Liver (tissue), 8 donors: ENCODE measurements at regions not wholly inside any gene's neighbourhood (a gene's known extent, or its start where the extent isn't known, plus 50 kb on each side); places are given as distances from the start of the nearest gene placed in this dataset.

Experiments
- DNase-seq: peaks from one replicate; pipeline ENCODE4 v3.0.0-alpha.2; 2017; ENCODE audit warnings: low spot score
- H3K27ac ChIP-seq, 2 donors: one replicate each; pipeline ENCODE4 v1.7.0; 2013; ENCODE audit warnings: inconsistent platforms in 2 of 2, low read length in 2 of 2, control low read depth in 1 of 2, low read depth in 1 of 2, mild to moderate bottlenecking in 1 of 2
- H3K27me3 ChIP-seq, 4 donors: one replicate each; pipeline versions ENCODE4 v1.6.1 to v1.7.0; 2013; ENCODE audit warnings: low read length in 3 of 4, inconsistent platforms in 1 of 4, mild to moderate bottlenecking in 1 of 4, moderate library complexity in 1 of 4; ENCODE audit not compliant: control insufficient read depth in 4 of 4, insufficient read depth in 4 of 4
- H3K36me3 ChIP-seq, 4 donors: one replicate each; pipeline versions ENCODE4 v1.6.1 to v1.7.0; 2013; ENCODE audit warnings: low read length in 3 of 4, mild to moderate bottlenecking in 3 of 4, low read depth in 1 of 4, moderate library complexity in 1 of 4; ENCODE audit not compliant: control insufficient read depth in 4 of 4, insufficient read depth in 3 of 4
- H3K4me1 ChIP-seq, 4 donors: one replicate each; pipeline versions ENCODE4 v1.6.1 to v1.7.0; 2013; ENCODE audit warnings: low read length in 3 of 4, mild to moderate bottlenecking in 3 of 4, moderate library complexity in 1 of 4; ENCODE audit not compliant: control insufficient read depth in 4 of 4, insufficient read depth in 4 of 4
- H3K4me3 ChIP-seq, 3 donors: one replicate each; pipeline versions ENCODE4 v1.6.1 to v1.7.0; 2013; ENCODE audit warnings: low read length in 3 of 3, control low read depth in 1 of 3, low read depth in 1 of 3, mild to moderate bottlenecking in 1 of 3
- H3K9ac ChIP-seq, 2 donors: one replicate each; pipeline ENCODE4 v1.7.0; 2013; ENCODE audit warnings: low read length in 2 of 2, mild to moderate bottlenecking in 2 of 2, moderate library complexity in 2 of 2, control low read depth in 1 of 2, low read depth in 1 of 2
- H3K9me3 ChIP-seq, 4 donors: one replicate each; pipeline versions ENCODE4 v1.6.1 to v1.7.0; 2013; ENCODE audit warnings: low read length in 3 of 4; ENCODE audit not compliant: control insufficient read depth in 4 of 4
- ATF3 ChIP-seq: IDR thresholded peaks from 2 replicates; pipeline ENCODE4 v1.6.1; 2016; ENCODE audit warnings: antibody characterized with exemption
- EGR1 ChIP-seq, 2 donors: IDR thresholded peaks; 2 replicates each; pipeline ENCODE4 v1.6.1; 2016 to 2018; ENCODE audit warnings: antibody characterized with exemption in 2 of 2, low read depth in 2 of 2
- FOXA1 ChIP-seq: IDR thresholded peaks from 2 replicates; pipeline ENCODE4 v1.6.1; 2016; ENCODE audit warnings: antibody characterized with exemption
- FOXA2 ChIP-seq: IDR thresholded peaks from 2 replicates; pipeline ENCODE4 v1.6.1; 2016; ENCODE audit warnings: antibody characterized with exemption
- GABPA ChIP-seq, 2 donors: IDR thresholded peaks in 1 of 2; conservative IDR thresholded peaks in 1 of 2; 2 replicates each; pipeline ENCODE4 v1.6.1; 2016; ENCODE audit warnings: antibody characterized with exemption in 2 of 2, mild to moderate bottlenecking in 1 of 2, moderate library complexity in 1 of 2
- HNF4A ChIP-seq, 2 donors: conservative IDR thresholded peaks; 2 replicates each; pipeline ENCODE4 v1.6.1; 2016; ENCODE audit warnings: antibody characterized with exemption in 2 of 2, mild to moderate bottlenecking in 2 of 2
- HNF4G ChIP-seq: IDR thresholded peaks from 2 replicates; pipeline ENCODE4 v1.6.1; 2016; ENCODE audit warnings: antibody characterized with exemption
- JUND ChIP-seq, 2 donors: IDR thresholded peaks; 2 replicates each; pipeline ENCODE4 v1.6.1; 2016; ENCODE audit warnings: antibody characterized with exemption in 2 of 2
- NR2F2 ChIP-seq: IDR thresholded peaks from 2 replicates; pipeline ENCODE4 v1.6.1; 2016; ENCODE audit warnings: antibody characterized with exemption
- RAD21 ChIP-seq, 2 donors: IDR thresholded peaks; 2 replicates each; pipeline ENCODE4 v1.6.1; 2016; ENCODE audit warnings: antibody characterized with exemption in 2 of 2, mild to moderate bottlenecking in 2 of 2
- RXRA ChIP-seq, 2 donors: IDR thresholded peaks; 2 replicates each; pipeline ENCODE4 v1.6.1; 2017 to 2018; ENCODE audit warnings: antibody characterized with exemption in 2 of 2, mild to moderate bottlenecking in 1 of 2
- SP1 ChIP-seq: IDR thresholded peaks from 2 replicates; pipeline ENCODE4 v1.6.1; 2018; ENCODE audit warnings: antibody characterized with exemption, mild to moderate bottlenecking
- TAF1 ChIP-seq: conservative IDR thresholded peaks from 2 replicates; pipeline ENCODE4 v1.6.1; 2016; ENCODE audit warnings: antibody characterized with exemption, mild to moderate bottlenecking
- YY1 ChIP-seq: IDR thresholded peaks from 2 replicates; pipeline ENCODE4 v1.6.1; 2016; ENCODE audit warnings: antibody characterized with exemption, mild to moderate bottlenecking
- ZBTB33 ChIP-seq: IDR thresholded peaks from 2 replicates; pipeline ENCODE4 v1.6.1; 2016; ENCODE audit warnings: antibody characterized with exemption
- WGBS: extraction: QIAGEN DNeasy Blood & Tissue Kit; methylation state at CpG from one replicate; pipeline ENCODE4 v1.1.7; 2013; 5-methylcytosine and 5-hydroxymethylcytosine counted together
- TF ChIP-seq, protein P1 (sequence below): fragments of 150-350 bp; IDR thresholded peaks from 2 replicates; pipeline ENCODE4 v1.5.1; 2017; ENCODE audit warnings: improper control_type of control experiment, low read depth, low read length; ENCODE audit not compliant: missing input control
- TF ChIP-seq, protein P2 (sequence below): IDR thresholded peaks from 2 replicates; pipeline ENCODE4 v1.6.1; 2016; ENCODE audit warnings: antibody characterized with exemption, mild to moderate bottlenecking
- TF ChIP-seq, protein P3 (sequence below): IDR thresholded peaks from 2 replicates; pipeline ENCODE4 v1.6.1; 2016; ENCODE audit warnings: antibody characterized with exemption
- donor health status: healthy.
- donor health status: healthy.
- donor health status: healthy.
- donor health status: healthy.
- donor health status: healthy.

- no peaks in the 10 kb centered on the region for H3K4me1 ChIP-seq
- H3K36me3 ChIP-seq, result no peaks in the 10 kb centered on the region
- WGBS, result 64% methylated on average over 2 of the region's 2 CpGs
- H3K27ac ChIP-seq, result no peak overlapping the region
- H3K9me3 ChIP-seq, result no peaks in the 10 kb centered on the region
- TF ChIP-seq JUND (IDR thresholded peaks at IDR 0.05) (no peak), FOXA2 (no peak), NR2F2 (no peak)
- TF ChIP-seq, protein P1, sequence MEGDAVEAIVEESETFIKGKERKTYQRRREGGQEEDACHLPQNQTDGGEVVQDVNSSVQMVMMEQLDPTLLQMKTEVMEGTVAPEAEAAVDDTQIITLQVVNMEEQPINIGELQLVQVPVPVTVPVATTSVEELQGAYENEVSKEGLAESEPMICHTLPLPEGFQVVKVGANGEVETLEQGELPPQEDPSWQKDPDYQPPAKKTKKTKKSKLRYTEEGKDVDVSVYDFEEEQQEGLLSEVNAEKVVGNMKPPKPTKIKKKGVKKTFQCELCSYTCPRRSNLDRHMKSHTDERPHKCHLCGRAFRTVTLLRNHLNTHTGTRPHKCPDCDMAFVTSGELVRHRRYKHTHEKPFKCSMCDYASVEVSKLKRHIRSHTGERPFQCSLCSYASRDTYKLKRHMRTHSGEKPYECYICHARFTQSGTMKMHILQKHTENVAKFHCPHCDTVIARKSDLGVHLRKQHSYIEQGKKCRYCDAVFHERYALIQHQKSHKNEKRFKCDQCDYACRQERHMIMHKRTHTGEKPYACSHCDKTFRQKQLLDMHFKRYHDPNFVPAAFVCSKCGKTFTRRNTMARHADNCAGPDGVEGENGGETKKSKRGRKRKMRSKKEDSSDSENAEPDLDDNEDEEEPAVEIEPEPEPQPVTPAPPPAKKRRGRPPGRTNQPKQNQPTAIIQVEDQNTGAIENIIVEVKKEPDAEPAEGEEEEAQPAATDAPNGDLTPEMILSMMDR, result no peak
- TF ChIP-seq, protein P2, sequence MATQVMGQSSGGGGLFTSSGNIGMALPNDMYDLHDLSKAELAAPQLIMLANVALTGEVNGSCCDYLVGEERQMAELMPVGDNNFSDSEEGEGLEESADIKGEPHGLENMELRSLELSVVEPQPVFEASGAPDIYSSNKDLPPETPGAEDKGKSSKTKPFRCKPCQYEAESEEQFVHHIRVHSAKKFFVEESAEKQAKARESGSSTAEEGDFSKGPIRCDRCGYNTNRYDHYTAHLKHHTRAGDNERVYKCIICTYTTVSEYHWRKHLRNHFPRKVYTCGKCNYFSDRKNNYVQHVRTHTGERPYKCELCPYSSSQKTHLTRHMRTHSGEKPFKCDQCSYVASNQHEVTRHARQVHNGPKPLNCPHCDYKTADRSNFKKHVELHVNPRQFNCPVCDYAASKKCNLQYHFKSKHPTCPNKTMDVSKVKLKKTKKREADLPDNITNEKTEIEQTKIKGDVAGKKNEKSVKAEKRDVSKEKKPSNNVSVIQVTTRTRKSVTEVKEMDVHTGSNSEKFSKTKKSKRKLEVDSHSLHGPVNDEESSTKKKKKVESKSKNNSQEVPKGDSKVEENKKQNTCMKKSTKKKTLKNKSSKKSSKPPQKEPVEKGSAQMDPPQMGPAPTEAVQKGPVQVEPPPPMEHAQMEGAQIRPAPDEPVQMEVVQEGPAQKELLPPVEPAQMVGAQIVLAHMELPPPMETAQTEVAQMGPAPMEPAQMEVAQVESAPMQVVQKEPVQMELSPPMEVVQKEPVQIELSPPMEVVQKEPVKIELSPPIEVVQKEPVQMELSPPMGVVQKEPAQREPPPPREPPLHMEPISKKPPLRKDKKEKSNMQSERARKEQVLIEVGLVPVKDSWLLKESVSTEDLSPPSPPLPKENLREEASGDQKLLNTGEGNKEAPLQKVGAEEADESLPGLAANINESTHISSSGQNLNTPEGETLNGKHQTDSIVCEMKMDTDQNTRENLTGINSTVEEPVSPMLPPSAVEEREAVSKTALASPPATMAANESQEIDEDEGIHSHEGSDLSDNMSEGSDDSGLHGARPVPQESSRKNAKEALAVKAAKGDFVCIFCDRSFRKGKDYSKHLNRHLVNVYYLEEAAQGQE, result no peak
- H3K9ac ChIP-seq, result no peak overlapping the region
- H3K27me3 ChIP-seq, result no peaks in the 10 kb centered on the region
- H3K4me3 ChIP-seq, result no peak overlapping the region
- no peak for DNase-seq
These were observed 600.3 kb upstream of the GCFC2 start for GRCh38 chr2:76310894-76311633.

DNA sequence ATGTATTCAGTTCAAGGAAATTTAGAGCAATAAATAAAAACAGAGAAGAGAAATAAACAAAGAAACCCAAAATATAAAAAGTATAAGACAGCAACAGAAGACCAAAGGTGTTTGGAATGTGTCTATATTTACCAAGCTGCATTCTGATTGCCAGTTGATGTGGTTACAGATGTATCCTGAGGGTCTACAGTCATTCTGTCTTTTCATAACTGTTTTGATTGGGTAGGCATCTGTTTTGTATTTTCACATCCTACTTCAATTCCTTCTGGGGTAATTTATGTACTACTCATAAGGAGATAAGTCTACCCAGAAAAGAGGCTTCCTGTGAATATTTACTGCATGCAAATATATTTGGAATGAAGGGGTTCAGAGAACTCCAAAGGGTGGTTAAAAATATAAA, 596.8 kb upstream of the GCFC2 start:
- no peaks in the 10 kb centered on the region for H3K27me3 ChIP-seq
- no peaks in the 10 kb centered on the region for H3K9me3 ChIP-seq
- no peak for DNase-seq
- no peaks in the 10 kb centered on the region for H3K4me1 ChIP-seq
- no peak overlapping the region for H3K9ac ChIP-seq
- H3K36me3 ChIP-seq, result no peaks in the 10 kb centered on the region
- H3K27ac ChIP-seq, result no peak overlapping the region
- TF ChIP-seq, protein P2, result no peak
- no peak for TF ChIP-seq HNF4G
- TF ChIP-seq HNF4A (conservative IDR thresholded peaks at IDR 0.05), result no peak
- TF ChIP-seq RAD21 (IDR thresholded peaks at IDR 0.05), result no peak
- TF ChIP-seq GABPA (IDR thresholded peaks at IDR 0.05 in 1 of 2, conservative IDR thresholded peaks at IDR 0.05 in 1 of 2), result no peak
- no peak for TF ChIP-seq NR2F2
- TF ChIP-seq SP1, result no peak
- TF ChIP-seq, protein P3, sequence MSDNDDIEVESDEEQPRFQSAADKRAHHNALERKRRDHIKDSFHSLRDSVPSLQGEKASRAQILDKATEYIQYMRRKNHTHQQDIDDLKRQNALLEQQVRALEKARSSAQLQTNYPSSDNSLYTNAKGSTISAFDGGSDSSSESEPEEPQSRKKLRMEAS, result no peak
- TF ChIP-seq YY1, result no peak
- TF ChIP-seq, protein P1, result no peak
- TF ChIP-seq ATF3, result no peak
- TF ChIP-seq FOXA2, result no peak
- no peak for TF ChIP-seq FOXA1
- no peak for TF ChIP-seq EGR1 (IDR thresholded peaks at IDR 0.05; ENCODE audit: low read depth in 2 of 2)
- TF ChIP-seq ZBTB33, result no peak
- TF ChIP-seq TAF1, result no peak
- no peak for TF ChIP-seq RXRA (IDR thresholded peaks at IDR 0.05)
- TF ChIP-seq JUND (IDR thresholded peaks at IDR 0.05), result no peak
- no peak overlapping the region for H3K4me3 ChIP-seq
